Glomerular visceral epithelial cell (primary cell): ENCODE measurements at regions not wholly inside any gene's neighbourhood (a gene's known extent, or its start where the extent isn't known, plus 50 kb on each side); places are given as distances from the start of the nearest gene placed in this dataset.

Experiments
- DNase-seq: peaks from one replicate; pipeline ENCODE4 v3.0.0-alpha.2; 2016; ENCODE audit errors: extremely low spot score

DNA sequence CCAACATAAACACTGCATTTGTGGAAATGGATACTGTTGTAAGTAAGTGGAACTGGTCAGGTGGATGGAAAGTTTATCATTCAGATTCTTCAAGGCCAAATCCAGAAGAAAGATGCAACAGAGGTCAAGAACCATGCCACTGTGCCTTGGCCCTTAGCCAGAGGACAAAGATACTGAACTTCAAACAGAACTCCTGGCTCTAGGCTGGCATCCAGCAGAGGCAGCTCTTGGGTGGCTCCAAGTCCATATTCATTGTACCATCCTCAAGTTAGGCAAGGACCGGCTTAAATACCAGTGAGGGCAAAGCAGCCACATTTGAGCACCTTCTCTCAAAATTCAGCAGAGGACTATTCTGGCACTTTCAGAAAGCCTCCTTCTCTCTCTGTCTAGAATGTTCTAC is 53.2 kb downstream of the DNAAF9 start:
- no peak for DNase-seq

DNA sequence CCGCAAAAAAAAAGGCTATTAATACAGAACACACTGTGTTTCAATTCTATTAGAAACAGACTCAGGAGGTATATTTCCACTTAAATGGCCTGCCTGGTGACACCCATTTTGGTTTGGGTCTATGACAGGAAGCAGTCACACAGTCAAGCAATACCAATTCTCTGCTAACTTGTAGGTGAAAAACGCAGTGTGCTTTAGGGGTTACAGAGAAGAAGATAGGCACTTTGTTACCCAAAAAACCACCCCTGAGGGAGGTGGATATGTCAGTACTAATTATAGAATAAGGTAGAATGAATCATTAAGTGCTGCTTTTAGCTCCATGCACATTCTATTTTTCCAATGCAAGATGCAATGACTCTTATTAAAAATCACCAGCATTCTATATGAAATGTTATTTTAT is 53.8 kb downstream of the DNAAF9 start:
- no peak for DNase-seq

DNA sequence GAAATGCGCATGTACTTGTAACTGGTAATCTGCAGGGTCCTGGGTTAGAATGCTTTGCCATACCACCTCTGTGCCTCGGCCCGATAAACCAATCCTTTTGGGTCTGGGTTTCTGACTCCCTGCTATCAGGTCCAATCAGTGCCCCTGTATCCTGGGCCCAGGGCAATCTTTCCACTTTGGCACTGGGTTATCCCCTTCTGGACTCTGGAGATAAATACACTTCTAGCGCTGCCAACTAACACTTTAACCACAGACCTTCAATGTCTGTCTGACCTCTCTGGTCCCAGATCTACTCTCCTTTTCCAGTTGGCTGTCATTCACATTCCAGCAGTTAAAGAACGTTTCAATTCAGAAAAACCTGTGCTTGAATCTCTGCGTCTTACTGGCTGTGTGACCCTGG is 55.3 kb downstream of the DNAAF9 start:
- DNase-seq, result no peak

DNA sequence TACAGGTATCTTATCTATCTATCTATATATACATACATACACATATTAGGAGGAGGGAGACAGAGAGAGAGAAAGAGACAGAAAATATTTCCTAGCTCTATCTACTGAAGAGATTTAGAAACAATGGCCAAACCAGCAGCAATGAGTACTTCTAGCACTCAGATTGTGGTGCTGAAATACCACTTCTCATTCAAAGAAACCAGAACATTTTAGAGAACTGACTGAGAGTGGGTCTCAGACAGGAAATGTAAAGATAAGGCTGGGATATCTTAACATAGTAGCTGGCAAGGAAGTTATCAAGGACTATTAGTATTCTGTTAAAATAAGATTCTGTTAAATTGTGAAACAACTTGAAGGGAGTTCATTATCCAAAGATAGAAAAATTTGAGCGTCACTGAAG is 57.0 kb downstream of the DNAAF9 start:
- no peak for DNase-seq

DNA sequence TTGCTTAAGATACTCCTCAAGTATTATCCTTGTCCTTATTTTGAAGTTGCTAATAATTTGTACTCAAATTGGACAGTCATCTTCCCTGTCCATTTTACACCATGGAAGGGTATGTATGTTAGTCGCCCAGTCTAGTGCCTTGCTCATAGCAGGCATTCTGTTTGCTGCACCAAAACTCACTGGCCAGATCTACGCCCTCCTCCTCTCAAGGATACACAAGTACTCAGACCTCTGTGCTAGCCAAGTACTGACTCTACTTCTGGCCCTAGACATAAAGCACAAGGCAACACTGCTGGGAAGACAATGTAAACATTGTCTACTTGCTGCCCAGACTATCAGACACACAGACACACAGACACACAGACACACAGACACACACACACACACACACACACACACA is 57.7 kb downstream of the DNAAF9 start:
- no peak for DNase-seq

DNA sequence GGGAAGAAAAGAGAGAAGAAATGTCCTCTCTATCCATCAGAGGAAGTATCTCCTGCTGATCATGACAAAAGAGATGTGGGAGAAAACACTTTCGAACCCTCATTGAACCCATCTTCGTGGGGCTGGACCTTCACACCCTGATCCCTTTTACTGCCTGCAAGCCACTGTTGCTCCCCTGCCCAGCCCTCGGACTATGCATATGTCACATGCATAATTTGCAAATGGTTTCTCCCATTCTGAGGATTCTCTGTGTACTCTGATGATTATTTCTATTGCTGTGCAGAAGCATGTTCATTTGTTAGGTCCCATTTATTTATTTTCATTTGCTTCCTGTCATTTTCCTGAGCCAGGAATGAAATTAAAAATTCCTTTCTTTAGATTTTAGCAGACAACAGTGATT is 64.7 kb downstream of the DNAAF9 start:
- no peak for DNase-seq

DNA sequence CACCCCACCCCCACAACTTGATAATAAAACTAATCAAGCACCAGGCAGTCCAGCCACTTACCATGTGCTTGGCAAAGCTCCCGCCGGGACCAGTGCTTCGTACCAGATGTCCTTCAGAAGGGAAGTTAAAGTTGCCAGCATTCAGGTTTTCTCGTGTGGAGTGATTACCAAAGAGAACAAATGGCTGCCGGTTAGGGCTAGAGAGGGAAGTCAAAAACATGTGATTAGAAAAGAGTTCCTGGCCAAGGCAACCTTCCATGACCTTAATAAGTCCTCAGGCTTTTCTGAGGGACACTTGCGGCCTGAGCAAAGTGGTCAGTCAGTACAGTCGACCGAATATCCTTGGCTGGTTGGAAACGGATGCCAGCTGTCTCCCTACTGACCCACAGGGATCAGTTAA is 67.0 kb downstream of the DNAAF9 start:
- DNase-seq, result no peak

DNA sequence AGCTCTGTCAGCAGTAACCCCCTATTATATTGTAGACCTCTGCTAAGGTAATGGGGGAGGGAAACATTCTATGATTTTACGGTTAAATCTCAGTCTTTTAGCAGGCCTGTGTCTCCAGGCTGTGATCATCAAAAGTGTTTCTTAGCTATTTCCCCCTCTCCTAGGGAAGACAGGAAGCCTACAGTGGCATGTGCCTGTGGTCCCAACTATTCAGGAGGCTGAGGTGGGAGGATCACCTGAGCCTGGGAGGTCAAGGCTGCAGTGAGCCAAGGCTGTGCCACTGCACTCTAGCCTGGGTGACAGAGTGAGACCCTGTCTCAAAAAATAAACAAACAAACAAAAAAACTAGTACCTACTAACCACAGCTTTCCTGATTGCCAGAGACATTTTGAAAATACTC is 67.9 kb downstream of the DNAAF9 start:
- DNase-seq, result no peak

DNA sequence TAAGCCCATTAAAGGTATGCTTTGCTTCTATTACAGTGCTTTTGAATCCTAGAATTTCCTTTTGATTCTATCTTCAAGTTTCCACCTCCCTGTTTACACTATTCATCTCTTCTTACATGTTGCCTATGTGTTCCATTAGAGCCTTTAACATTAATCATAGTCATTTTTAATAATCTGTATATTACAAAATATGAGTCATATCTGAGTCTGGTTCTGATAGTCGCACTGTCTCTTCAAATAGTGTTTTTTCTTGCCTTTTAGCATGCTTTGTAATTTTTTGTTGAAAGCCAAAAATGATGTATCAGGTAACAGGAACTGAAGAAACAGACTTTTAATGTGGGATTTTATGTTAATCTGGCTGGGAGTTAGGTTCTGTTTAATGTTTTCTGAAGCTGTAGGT is 68.4 kb downstream of the DNAAF9 start:
- DNase-seq, result no peak

DNA sequence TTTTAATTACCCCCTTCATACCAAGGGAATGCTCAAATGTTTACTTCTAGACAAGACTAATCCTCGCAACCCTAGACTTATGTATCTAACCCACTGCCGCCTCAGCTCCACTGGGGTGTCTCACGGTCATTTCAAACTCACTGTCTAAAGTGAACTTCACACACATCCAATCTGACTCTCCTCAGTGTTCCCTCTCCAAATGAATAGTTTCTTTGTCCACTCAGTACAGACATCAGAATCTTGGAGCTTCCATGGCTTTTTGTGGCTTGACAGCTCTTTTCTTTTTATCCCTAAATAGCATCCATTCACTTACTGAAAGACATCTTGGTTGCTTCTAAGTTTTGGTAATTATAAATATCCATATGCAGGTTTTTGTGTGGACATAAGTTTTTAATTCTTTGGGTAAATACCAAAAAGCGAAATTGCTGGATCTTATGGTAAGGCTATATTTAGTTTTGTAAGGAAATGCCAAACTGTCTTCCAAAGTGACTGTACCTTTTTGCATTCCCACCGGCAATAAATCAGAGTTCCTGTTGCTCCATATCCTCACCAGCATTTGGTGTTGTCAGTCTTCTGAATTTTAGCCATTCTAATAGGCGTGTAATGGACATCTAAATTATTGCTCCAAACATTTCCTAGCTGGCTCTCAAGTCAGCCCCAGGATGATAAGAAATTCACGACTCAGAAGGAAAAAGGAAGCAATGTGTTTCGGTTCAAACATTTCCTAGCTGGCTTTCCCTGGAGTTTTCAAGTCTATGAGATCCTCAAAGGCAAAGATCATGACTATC is 73.1 kb downstream of the DNAAF9 start:
- no peak for DNase-seq

DNA sequence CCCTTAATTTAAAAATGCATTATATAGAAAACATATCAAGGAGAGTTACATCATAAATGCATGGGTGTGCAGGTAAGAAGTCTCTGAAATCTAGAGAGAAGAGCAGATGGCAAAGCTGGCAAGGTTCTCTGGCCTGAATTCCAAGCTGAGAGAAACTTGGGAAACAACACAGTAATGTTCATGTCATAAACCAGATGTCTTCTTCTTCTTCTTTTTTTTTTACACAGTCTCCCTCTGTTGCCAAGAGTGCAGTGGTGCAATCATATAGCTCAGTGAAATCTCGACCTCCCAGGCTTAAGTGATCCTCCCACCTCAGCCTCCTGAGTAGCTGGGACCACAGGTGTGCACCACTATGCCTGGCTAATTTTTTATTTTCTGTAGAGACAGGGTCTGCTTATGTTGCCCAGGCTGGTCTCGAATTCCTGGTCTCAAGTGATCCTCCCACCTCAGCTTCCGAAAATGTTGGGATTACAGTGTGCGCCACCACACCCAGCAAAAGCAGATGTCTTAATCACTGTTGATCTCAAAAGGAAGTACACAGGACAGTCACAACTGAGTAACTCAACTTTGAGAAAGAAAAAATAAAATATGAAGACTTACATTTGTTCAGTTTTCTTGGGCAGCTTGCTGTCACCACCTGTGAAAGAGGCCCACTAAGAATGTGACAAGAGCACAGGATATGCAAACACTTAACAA is 77.3 kb downstream of the DNAAF9 start:
- no peak for DNase-seq

DNA sequence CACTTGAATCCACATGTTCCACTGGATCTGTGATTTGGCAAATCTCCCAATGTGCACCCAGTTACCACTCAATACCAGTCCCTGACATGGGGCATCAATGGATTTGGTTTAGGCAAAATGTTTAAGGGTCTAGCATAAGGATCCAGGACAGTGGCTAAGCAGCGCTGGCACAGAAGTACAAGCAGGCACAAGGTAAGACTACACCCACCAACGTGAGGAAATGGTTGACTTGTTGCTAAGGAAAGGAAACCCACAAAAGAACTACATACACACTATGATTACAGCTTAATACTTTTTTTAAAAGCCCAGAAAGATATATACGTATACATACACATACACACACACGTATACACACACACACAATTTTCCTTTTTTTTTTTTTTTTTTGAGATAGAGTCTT is 79.0 kb downstream of the DNAAF9 start:
- no peak for DNase-seq

DNA sequence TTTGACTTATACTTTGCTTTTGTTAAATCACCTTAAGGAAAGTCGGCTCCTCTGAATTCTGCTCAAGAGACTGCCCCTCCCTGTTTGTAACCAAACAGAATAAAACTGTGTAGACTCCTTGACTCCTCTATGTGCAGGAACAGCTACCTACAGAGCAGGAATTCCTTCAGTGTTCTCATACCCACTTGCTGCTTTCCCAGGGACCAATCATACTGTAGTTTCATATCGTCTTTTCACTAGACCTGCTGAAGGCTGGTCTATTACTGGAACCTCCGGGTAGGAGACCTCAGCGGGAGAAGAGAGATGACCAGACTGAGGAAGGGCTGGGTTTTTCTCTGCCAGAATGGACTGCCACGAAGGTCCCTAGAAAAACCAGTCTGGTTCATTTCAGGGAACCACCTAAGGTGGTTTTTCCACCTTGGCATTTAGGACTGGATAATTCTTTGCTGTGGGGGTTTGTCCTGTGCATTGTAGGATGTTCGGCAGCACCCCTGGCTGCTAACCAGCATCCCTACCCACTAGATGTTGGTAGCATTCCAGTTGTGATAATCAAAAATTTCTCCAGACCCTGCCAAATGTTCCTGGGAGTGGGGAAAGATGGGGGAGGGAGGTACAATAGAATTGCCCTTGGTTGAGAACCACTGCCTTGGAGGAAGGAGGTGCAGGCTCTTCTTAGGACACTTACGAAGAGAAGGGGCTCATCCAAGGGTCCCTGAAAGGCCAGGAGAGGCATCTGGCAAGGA is 80.5 kb downstream of the DNAAF9 start:
- no peak for DNase-seq

DNA sequence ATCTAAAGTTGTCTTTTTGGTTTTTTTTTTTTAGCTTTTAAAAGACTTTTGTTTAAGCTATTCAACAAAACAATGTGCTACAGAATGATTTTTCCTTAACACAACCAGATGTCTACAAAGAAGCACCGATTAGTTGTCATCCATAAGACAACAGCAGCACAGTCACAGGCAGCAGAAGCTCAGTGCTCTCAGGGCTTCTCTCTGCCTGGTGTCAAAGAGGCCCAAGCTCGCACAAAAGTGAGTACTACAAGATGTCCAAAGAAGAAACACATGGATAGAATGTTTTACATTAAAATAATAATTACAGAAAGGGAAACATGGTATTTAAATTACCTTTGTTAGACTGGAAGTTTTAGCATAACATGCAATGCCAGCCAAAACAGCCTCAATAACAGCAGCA is 81.6 kb downstream of the DNAAF9 start:
- DNase-seq, result no peak

DNA sequence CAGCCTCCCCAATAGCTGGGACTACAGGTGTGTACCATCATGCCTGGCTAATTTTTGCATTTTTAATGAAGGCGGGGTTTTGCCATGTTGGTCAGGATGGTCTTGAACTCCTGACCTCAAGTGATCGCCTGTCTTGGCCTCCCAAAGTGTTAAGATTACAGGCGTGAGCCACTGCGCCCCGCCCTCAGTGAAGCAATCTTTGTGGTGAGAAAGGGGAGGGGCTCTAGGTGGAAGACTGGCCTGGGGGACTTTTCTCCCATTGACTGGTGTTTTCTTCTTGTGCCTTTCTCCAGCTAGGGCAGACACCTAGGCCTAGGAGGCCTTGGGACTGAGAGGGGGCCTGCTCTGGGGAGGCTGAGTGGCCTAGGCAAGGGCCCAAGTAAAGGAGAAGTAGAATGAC is 84.1 kb downstream of the DNAAF9 start:
- DNase-seq, result no peak

DNA sequence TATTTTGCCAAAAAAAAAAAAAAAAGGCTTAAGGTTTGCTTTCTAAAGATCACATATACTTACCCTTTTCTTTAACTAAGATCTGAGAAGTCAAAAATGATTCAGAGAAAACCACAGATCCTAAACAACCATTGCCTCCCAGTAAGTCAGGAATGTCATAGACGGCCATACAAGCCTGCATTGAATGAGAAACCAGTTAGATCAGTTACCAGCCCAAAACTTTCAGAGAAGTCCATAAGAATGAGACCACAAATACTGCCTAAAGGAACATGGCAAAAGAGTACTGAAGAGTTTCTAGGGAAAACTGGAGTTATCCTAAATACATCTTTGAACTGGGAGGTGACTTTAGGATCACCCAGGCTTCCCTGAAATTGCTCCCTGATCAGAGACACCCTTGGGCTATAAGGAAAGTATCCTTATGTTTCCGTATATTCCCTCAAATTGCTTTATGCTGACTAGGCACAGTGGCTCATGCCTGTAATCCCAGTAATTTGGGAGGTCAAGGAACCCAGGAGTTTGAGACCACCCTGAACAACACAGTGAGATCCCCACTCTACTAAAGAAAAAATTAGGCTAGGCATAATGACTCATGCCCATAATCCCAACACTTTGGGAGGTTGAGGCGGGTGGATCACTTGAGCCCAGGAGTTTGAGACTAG is 79.4 kb upstream of the SLC4A11 start:
- no peak for DNase-seq

DNA sequence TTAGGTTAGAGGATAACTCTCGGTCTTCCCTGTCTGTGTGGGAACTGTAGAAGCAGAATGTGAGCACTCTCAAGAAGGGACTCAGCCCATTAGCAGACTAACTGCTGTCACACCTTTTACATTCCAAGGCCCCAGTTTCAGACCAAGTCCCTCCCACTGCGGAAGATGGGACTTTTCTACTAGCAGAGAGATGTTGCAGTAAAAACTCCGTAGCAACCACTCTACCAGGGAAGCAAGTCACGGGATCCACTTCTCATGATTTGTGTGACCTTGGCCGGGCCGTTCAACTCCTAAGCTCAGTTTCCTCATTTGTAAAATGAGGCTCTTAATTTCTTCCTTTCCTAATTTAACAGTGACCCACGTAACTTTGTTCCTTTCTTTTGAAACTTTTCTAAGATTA is 77.1 kb upstream of the SLC4A11 start:
- no peak for DNase-seq

DNA sequence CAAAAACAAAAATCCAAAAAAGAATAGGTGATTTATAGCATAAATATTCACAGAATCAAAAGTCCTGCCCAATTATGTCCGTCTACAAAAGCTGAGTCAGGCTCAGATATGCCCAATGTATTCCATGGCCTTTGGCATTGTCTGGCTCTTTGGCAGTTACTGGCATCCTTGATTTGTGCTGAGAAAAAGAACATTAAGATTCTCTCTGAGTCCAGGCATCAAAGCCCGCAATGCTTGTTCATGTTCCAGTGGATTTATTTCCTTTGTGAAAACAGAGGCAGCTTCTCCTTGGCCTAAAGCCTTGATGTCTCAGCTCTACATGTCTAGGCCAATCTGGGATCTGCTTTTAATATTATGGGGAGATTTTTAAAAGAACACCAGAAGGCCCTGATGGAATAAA is 76.1 kb upstream of the SLC4A11 start:
- no peak for DNase-seq

DNA sequence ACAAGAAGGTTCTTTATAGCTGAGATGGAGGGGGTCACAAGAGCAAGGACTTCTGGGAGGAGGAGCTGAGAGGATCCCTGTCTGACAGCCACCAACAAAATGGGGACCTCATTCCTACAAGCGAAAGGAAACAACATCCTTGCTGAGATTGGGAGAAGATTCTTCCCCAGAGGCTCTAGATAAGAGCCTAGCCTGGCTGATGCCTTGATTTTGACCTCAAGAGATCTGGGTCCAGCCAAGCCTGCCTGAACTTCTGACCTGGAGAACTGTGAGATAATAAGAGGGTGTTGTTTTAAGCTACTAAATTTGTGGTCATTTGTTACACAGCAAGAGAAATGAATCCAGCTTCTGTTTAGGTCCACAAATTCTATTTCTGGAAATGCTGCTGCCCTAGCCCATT is 75.4 kb upstream of the SLC4A11 start:
- DNase-seq, result no peak

DNA sequence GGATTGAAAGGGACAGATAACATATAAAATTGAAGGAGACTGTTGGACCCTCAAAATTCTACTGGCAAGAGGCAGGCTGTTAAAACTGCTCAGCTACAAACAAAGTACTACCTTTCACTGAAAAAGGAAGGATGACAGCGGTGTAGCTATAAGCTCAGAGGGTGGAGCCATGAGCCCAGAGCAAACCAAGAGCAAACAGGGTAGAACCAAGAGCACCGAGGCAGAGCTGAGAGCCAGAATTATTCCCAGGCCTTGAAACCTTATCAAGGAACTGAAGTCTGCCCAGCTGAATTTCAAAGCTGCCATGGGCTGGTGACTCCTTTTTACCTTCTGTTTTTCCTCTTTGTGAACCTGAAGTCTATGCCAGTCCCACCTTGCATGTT is 74.7 kb upstream of the SLC4A11 start:
- DNase-seq, result no peak

DNA sequence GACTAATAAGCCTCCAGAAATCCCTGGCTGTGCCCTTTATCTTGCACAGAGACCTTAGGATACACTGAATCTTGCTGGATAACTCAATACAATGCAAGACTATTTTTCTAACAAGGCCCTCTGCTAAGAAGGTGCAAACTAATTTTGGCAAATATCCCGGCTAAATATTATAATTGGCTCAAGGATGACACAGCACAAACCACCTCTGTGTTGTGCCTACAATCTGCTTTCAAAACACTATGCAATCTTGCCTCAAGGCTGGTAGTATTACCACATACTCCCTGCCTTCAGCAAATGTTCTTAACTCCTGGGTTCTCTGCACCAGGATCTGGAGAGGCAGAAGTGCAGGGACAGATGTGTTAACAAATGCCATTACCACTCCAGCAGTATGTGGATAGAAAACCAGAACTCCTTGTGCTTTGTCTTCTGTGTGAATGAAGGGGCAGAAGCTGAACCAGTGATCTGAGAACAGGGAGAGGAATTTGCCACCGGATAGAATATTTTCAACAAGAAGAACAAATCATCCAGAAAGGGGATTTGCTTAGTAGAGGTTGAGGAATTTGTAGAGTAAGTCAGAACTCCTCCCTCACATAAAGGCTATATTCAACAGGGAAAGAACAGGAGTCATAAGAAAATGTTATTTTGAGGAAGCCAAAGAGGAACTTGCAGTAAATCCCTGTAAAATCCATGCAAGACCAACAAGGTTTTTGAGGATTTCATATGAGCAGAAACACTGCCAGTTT is 74.1 kb upstream of the SLC4A11 start:
- peak; percentile 9 for DNase-seq

DNA sequence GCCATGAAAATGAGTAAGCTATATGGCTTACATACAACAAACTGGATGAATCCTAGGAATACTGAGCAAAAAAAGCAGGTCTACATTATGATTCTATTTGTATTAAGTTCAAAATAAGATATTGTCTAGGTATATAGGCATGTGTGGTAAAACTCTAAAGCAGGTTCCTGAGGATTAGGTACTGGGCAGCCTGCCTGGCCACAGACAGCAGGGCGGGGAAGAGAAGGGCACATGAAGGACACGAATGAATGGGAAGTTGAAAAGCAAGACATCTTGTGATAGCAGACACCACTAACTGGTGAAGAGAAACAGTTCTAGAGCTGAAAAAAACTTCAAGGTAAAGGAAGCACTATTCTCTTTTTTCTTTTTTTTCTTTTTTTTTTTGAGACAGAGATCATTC is 72.6 kb upstream of the SLC4A11 start:
- DNase-seq, result no peak
